GM12801 (cell line): ENCODE measurements at regions not wholly inside any gene's neighbourhood (a gene's known extent, or its start where the extent isn't known, plus 50 kb on each side); places are given as distances from the start of the nearest gene placed in this dataset.

Experiments
- CTCF ChIP-seq: IDR thresholded peaks from one replicate; pipeline ENCODE4 v1.5.1; 2011; ENCODE audit warnings: control low read depth; ENCODE audit not compliant: insufficient read length; ENCODE audit errors: extremely low read depth

- no peak for TF ChIP-seq CTCF
These were observed 634.4 kb upstream of the C9orf72 start for GRCh38 chr9:28207657-28208056.

- TF ChIP-seq CTCF = no peak
These were observed 635.8 kb upstream of the C9orf72 start for GRCh38 chr9:28209130-28209529.

DNA sequence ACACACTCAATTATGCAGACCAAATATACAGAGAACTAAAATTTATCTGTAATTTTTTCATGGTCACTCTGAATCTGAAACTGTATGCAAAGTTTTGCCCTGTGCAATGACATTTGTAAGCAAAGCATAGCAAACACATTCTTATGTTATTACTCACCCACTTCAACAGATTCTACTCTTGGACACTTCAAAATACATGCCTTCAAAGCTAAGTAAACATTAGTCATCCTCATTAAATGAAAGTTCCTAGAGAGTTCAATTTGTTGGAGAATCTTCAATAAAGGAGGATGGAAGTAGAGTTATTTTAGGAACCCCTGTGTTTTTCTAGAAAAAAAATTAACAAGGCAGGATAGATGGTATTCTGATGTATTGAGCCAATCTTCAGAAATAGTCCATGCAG, 639.7 kb upstream of the C9orf72 start:
- TF ChIP-seq CTCF = no peak

- no peak for TF ChIP-seq CTCF
These were observed 642.4 kb upstream of the C9orf72 start for GRCh38 chr9:28215536-28216299.

- no peak for TF ChIP-seq CTCF
These were observed 659.4 kb upstream of the C9orf72 start for GRCh38 chr9:28232686-28233085.

GRCh38 chr9:28234133-28234893, 661.0 kb upstream of the C9orf72 start:
- TF ChIP-seq CTCF = no peak

GRCh38 chr9:28234894-28235277, 661.6 kb upstream of the C9orf72 start:
- TF ChIP-seq CTCF = no peak
